ENCODE measurements at regions not wholly inside any gene's neighbourhood (a gene's known extent, or its start where the extent isn't known, plus 50 kb on each side); places are given as distances from the start of the nearest gene placed in this dataset.
"Not testable (repeated sequence)": the region's sequence is repeated elsewhere in the genome, so short reads cannot be mapped to it uniquely, and the experiment has no call there.

DNA sequence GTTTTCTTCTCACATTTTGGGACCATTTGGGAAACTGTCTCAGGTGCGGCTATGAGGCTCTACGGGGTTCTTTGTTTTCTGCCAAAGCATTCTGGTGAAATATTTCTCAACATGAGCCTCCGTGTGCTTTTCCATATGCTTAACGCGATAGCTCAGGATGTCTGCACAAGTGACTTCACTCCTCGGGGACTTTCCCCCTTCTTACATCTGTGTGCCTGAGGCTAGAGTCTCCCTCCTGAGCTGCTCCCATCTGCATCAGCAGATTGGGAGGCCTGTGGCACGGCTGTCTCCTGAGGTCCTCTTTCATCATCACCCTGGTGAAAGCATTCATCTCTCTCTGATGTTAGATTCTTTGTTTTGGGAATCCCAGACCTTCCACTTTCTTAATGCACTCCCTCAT is 1190.9 kb downstream of the TYW1 start:
- no peaks in the 10 kb centered on the region for H3K27me3 Mint-ChIP-seq (ENCODE audit: low read depth)

DNA sequence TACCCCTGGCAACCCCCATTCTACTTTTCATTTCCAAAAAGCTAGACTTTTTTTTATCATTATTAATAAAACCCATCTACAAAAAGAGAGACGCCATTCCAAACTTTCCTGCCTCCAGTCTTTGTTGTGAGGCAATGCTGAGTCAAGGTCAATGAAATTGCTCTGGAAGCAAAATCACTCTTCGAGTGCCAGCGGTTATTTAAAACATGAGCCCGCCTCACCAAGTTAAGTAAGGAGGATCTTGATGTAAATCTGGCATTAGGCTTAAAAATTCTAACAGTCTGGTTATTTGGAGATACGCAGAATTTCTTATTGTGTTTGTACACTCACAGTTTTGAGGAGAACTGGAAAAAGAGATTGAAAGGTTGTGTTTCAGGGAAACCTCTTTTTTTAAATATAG is 1196.3 kb downstream of the TYW1 start:
- Mint-ChIP-seq H3K36me3 (ENCODE audit: low read depth) (no peaks in the 10 kb centered on the region), H3K27ac (no peak overlapping the region)
- intact Hi-C loops (cut with micrococcal nuclease) = no loop called here

More for the DNA sequence above, 1190.9 kb downstream of the TYW1 start:
- Mint-ChIP-seq H3K4me3 (ENCODE audit: low read depth) (no peak overlapping the region), H3K4me1 (ENCODE audit: low read depth) (no peaks in the 10 kb centered on the region), H3K27ac (no peak overlapping the region), H3K9me3 (peaks cover 58% of the 10 kb centered on the region), H3K36me3 (ENCODE audit: low read depth) (no peaks in the 10 kb centered on the region)
- no peak for DNase-seq (ENCODE audit: low spot score)
- intact Hi-C loops (cut with micrococcal nuclease) = no loop called here

DNA sequence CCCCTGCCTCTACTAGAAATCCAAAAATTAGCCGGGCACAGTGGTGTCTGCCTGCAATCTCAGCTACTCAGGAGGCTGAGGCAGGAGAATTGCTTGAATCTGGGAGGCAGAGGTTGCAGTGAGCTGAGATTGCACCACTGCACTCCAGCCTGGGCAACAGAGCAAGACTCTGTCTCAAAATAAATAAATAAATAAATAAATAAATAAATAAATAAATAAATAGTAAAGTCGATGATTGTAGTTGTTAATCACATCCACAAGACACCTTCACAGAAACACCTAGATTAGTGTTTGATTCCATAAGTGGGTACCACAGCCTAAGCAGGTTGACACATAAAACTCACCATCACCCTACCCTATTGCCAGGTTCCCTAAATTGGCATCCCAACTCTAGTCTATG is 1199.0 kb downstream of the TYW1 start:
- H3K36me3 Mint-ChIP-seq (ENCODE audit: low read depth); DNase-seq (ENCODE audit: low spot score); intact Hi-C loops (cut with micrococcal nuclease); H3K4me1 Mint-ChIP-seq (ENCODE audit: low read depth); H3K27ac Mint-ChIP-seq; H3K4me3 Mint-ChIP-seq (ENCODE audit: low read depth); H3K27me3 Mint-ChIP-seq (ENCODE audit: low read depth): not testable (repeated sequence)
- peaks cover 58% of the 10 kb centered on the region for H3K9me3 Mint-ChIP-seq

More for the DNA sequence above, 1196.3 kb downstream of the TYW1 start:
- no peak for DNase-seq (ENCODE audit: low spot score)
- no peak overlapping the region for H3K4me3 Mint-ChIP-seq (ENCODE audit: low read depth)
- peaks cover 57% of the 10 kb centered on the region for H3K9me3 Mint-ChIP-seq
- no peaks in the 10 kb centered on the region for H3K4me1 Mint-ChIP-seq (ENCODE audit: low read depth)
- no peaks in the 10 kb centered on the region for H3K27me3 Mint-ChIP-seq (ENCODE audit: low read depth)

DNA sequence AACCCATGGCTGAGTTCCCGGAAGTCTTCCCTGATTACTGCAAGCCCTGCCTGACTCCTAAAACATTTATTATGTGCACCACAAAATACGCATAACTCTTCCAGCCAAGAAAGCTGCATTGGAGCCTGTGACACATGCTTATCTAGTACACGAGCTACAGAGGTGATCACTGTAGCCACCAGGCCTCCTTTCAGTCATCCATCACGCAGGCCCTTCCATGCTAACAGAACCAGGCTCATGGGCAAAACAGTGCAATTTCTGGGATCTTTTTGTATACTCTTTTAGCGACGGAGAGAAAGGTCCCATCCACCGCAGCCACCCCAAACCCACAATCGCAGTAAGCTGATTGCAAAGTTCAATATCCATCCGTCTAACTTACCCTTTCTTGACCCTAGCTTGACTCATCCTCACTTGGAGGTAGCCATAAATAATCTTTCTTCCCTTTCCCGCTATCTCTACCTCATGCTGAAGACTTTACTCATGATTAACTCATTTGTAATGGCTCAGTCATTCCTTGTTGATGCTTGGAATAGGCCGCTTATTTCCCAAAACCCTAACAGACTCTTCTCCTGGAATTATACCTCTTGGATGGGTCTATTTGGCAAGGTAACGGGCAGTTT is 1203.5 kb downstream of the TYW1 start:
- Mint-ChIP-seq H3K27me3 (ENCODE audit: low read depth) (no peaks in the 10 kb centered on the region), H3K27ac (no peak overlapping the region), H3K9me3 (peaks cover 68% of the 10 kb centered on the region), H3K36me3 (ENCODE audit: low read depth) (no peaks in the 10 kb centered on the region), H3K4me3 (ENCODE audit: low read depth) (no peak overlapping the region), H3K4me1 (ENCODE audit: low read depth) (no peaks in the 10 kb centered on the region)
- intact Hi-C loops (cut with micrococcal nuclease) = no loop called here
- DNase-seq (ENCODE audit: low spot score) = no peak

DNA sequence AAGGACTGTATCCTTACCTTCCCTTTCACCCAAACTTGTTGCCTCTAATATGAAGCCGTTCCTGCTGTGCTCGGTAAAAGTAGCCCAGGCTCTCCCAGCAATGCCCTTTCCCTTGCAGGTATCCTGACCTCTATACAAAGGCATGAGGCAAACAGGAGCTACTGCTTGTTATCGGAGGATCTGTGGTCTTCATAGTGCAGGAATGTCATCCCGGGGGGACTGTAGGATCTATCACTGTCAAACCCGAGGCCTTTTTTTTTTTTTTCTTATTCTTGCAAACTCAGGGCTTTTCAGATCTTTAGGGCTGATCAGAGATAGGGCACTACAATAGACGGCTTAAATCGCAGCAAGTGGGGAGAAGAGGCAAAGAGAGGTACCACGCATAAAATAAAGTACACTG is 1206.6 kb downstream of the TYW1 start:
- no peak overlapping the region for H3K4me3 Mint-ChIP-seq (ENCODE audit: low read depth)
- H3K27ac Mint-ChIP-seq = no peak overlapping the region
- H3K4me1 Mint-ChIP-seq (ENCODE audit: low read depth) = no peaks in the 10 kb centered on the region
- H3K9me3 Mint-ChIP-seq = peaks cover 65% of the 10 kb centered on the region
- no peaks in the 10 kb centered on the region for H3K27me3 Mint-ChIP-seq (ENCODE audit: low read depth)
- DNase-seq (ENCODE audit: low spot score) = no peak
- H3K36me3 Mint-ChIP-seq (ENCODE audit: low read depth) = no peaks in the 10 kb centered on the region
- intact Hi-C loops (cut with micrococcal nuclease) = no loop called here

DNA sequence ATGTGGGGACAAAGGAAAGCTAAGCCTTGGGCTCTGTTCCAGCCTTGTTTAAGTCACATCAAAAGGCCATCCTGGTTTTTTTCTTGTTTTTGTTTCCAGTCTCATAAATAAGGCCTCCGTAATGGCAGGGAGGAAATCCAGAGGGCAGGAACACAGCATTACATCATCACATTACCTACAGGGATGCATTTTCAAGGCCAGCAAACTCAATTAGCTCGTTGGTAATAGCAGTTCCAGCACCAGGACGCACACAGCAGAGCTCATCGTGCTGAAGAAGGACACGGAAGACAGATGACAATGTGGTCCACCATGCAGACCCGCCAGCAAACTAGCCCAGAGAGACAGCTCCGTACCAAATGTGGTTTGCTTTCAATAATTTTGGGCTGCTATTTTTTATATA is 1209.2 kb downstream of the TYW1 start:
- H3K9me3 Mint-ChIP-seq = peaks cover 68% of the 10 kb centered on the region

DNA sequence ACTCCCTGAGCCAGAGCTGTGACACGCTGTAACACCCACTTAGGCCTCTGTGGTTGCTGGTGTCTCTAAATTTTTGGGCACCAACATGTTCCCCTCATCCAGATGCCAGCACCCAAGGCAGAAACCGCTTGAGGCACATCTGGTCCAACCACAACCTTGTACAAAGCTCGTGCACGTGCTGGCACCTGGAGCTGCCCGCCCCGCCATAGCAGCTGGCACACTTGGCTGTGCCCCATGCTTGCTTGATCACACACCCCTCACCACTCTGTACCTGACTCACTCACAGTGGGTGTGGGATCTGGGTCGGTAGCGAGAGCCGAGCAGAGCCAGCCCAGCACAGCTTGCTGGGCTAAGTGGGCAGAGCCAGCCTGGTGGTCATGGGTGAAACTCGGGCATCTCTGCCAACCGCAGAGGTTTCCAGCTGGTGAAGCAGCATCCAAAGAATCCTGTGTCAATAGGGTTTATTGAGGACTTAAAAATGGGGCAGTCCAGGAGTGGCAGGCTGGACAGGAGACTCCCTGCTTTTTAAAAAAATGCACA is 1210.4 kb downstream of the TYW1 start:
- no peaks in the 10 kb centered on the region for H3K36me3 Mint-ChIP-seq (ENCODE audit: low read depth)
- no peak overlapping the region for H3K4me3 Mint-ChIP-seq (ENCODE audit: low read depth)
- H3K27me3 Mint-ChIP-seq (ENCODE audit: low read depth) = no peaks in the 10 kb centered on the region
- no peaks in the 10 kb centered on the region for H3K4me1 Mint-ChIP-seq (ENCODE audit: low read depth)
- no peak for DNase-seq (ENCODE audit: low spot score)
- intact Hi-C loops (cut with micrococcal nuclease) = no loop called here
- no peak overlapping the region for H3K27ac Mint-ChIP-seq
- H3K9me3 Mint-ChIP-seq = peaks cover 67% of the 10 kb centered on the region

More for the DNA sequence above, 1209.2 kb downstream of the TYW1 start:
- no peaks in the 10 kb centered on the region for H3K4me1 Mint-ChIP-seq (ENCODE audit: low read depth)
- intact Hi-C loops (cut with micrococcal nuclease) = no loop called here
- H3K27ac Mint-ChIP-seq = no peak overlapping the region
- H3K36me3 Mint-ChIP-seq (ENCODE audit: low read depth) = no peaks in the 10 kb centered on the region
- no peak for DNase-seq (ENCODE audit: low spot score)
- no peaks in the 10 kb centered on the region for H3K27me3 Mint-ChIP-seq (ENCODE audit: low read depth)
- no peak overlapping the region for H3K4me3 Mint-ChIP-seq (ENCODE audit: low read depth)

DNA sequence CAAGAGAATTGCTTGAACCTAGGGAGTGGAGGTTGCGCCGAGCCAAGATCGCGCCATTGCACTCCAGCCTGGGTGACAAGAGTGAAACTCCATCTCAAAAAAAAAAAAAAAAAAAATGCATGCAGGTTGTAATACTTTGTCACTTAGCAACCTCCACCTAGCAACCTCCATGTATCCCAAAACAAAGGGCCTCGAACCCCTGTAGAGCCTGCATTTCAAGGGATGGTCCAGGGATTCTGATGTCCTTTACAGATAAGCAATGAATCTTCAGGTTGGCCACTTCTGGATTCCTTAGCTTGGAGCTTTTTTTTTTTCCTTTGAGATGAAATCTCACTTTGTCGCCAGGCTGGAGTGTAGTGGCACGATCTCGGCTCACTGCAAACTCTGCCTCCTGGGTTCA is 1211.0 kb downstream of the TYW1 start:
- intact Hi-C loops (cut with micrococcal nuclease) = no loop called here
- H3K9me3 Mint-ChIP-seq = peaks cover 65% of the 10 kb centered on the region
- no peaks in the 10 kb centered on the region for H3K36me3 Mint-ChIP-seq (ENCODE audit: low read depth)
- no peak overlapping the region for H3K4me3 Mint-ChIP-seq (ENCODE audit: low read depth)
- no peak for DNase-seq (ENCODE audit: low spot score)
- H3K4me1 Mint-ChIP-seq (ENCODE audit: low read depth) = no peaks in the 10 kb centered on the region
- no peaks in the 10 kb centered on the region for H3K27me3 Mint-ChIP-seq (ENCODE audit: low read depth)
- no peak overlapping the region for H3K27ac Mint-ChIP-seq

DNA sequence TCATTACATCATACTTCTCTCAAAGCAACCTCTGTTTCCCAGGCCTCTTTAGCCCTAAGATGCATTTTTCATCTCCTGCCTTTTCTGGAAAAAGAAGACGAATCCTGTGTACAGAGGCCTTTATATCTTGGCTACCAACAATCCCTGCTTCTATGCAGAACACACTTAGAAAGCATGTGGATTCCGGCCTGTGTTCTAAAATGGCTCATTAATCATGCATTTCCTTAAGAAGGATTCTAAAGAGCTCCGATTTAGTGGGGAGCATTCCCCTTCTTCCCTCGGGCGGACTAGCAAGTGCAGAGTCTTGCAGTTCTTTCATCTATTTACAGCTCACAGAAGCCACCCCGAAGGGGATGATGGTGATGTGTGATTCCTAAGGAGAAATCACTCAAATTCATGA is 1212.9 kb downstream of the TYW1 start:
- intact Hi-C loops (cut with micrococcal nuclease) = no loop called here
- H3K27ac Mint-ChIP-seq = no peak overlapping the region

DNA sequence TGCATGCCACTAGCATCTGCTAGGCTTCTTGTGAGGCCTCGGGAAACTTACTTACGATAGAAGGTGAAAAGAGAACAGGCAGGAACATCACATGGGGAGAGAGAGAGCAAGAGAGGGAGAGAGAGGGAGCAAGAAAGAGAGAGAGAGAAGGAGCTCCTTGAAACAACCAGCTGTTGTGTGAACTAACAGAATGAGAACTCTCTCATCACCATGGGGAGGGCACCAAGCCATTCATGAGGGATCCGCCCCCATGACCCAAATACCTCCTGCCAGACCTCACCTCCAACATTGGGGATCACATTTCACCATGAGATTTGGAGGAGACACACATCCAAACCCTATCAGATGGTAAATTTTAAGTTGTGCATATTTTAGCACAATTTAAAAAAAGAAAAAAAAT is 1217.2 kb downstream of the TYW1 start:
- Mint-ChIP-seq H3K36me3 (ENCODE audit: low read depth) (no peaks in the 10 kb centered on the region), H3K27me3 (ENCODE audit: low read depth) (no peaks in the 10 kb centered on the region), H3K4me3 (ENCODE audit: low read depth) (no peak overlapping the region), H3K4me1 (ENCODE audit: low read depth) (no peaks in the 10 kb centered on the region), H3K27ac (no peak overlapping the region), H3K9me3 (peaks cover 51% of the 10 kb centered on the region)
- intact Hi-C loops (cut with micrococcal nuclease) = no loop called here
- DNase-seq (ENCODE audit: low spot score) = no peak

More for the DNA sequence above, 1212.9 kb downstream of the TYW1 start:
- no peak overlapping the region for H3K4me3 Mint-ChIP-seq (ENCODE audit: low read depth)
- DNase-seq (ENCODE audit: low spot score) = no peak
- H3K4me1 Mint-ChIP-seq (ENCODE audit: low read depth) = no peaks in the 10 kb centered on the region
- peaks cover 57% of the 10 kb centered on the region for H3K9me3 Mint-ChIP-seq
- H3K27me3 Mint-ChIP-seq (ENCODE audit: low read depth) = no peaks in the 10 kb centered on the region
- H3K36me3 Mint-ChIP-seq (ENCODE audit: low read depth) = no peaks in the 10 kb centered on the region

DNA sequence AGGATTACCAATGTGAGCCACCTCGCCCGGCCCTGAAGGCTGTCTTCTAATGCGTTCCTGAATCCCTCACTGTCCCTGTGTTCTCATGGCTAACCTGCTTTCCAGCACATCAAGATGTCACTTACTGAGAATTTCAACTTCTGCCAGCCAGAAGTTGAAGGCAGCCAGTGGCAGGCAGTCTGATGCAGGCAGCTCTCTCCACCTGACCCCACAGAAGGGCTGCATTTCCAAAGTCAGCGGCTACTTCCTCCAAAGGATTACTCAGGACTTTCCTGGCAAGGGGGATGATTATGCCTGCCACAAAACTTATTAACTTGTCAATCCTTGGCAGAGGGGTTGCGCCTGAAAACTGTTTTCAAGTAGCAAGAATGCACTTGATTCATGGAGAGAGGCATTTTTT is 1219.4 kb downstream of the TYW1 start:
- Mint-ChIP-seq H3K27ac (no peak overlapping the region), H3K9me3 (peaks cover 35% of the 10 kb centered on the region), H3K27me3 (ENCODE audit: low read depth) (no peaks in the 10 kb centered on the region), H3K36me3 (ENCODE audit: low read depth) (no peaks in the 10 kb centered on the region), H3K4me3 (ENCODE audit: low read depth) (no peak overlapping the region), H3K4me1 (ENCODE audit: low read depth) (no peaks in the 10 kb centered on the region)
- intact Hi-C loops (cut with micrococcal nuclease) = no loop called here
- DNase-seq (ENCODE audit: low spot score) = no peak

DNA sequence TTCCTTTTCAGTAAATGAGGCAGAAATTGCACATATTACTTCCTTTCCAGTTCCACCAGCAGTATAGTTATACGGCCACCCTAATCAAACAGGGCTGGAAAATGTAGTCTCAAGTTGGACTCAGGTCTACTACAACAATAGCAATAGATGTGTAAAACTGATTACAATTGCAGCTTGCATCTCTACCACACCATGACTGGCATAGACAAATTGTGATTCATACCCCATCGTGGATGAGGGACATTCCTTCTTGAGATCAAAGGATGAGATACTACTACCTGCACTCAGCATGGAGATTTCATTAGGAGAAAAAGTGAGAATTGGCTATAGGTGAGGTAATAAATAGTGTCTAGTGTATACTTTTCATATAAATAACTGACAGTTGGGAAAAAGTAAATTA is 1220.8 kb downstream of the TYW1 start:
- no peaks in the 10 kb centered on the region for H3K27me3 Mint-ChIP-seq (ENCODE audit: low read depth)
- peaks cover 31% of the 10 kb centered on the region for H3K9me3 Mint-ChIP-seq
- no peaks in the 10 kb centered on the region for H3K36me3 Mint-ChIP-seq (ENCODE audit: low read depth)
- no peaks in the 10 kb centered on the region for H3K4me1 Mint-ChIP-seq (ENCODE audit: low read depth)
- no peak for DNase-seq (ENCODE audit: low spot score)
- H3K4me3 Mint-ChIP-seq (ENCODE audit: low read depth) = no peak overlapping the region
- no peak overlapping the region for H3K27ac Mint-ChIP-seq
- intact Hi-C loops (cut with micrococcal nuclease) = no loop called here

GRCh38 chr7:68218461-68218860 is 1221.8 kb downstream of the TYW1 start:
- H3K9me3 Mint-ChIP-seq = peaks cover 35% of the 10 kb centered on the region
- no peak overlapping the region for H3K4me3 Mint-ChIP-seq (ENCODE audit: low read depth)
- no peaks in the 10 kb centered on the region for H3K4me1 Mint-ChIP-seq (ENCODE audit: low read depth)
- H3K27ac Mint-ChIP-seq = no peak overlapping the region
- no peaks in the 10 kb centered on the region for H3K36me3 Mint-ChIP-seq (ENCODE audit: low read depth)
- no peak for DNase-seq (ENCODE audit: low spot score)
- no peaks in the 10 kb centered on the region for H3K27me3 Mint-ChIP-seq (ENCODE audit: low read depth)
- intact Hi-C loops (cut with micrococcal nuclease) = no loop called here

DNA sequence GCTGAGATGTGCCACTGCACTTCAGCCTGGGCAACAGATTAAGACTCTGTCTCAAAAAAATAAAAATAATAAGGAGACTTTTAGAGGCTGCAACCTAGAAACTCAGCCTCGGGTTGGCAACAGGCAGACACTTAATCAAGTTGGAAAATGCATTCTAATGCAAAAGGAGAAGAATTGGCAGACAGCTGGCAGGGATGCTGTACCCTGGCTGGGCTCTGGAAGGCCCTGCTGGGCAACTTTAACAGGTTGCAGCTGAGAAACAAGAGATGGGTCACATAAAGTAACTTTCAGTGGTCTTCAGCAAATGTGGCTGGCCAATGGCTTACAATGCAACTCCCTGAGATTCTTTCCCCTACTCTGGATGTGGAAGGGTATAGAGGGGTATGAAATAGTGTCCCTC is 1225.7 kb downstream of the TYW1 start:
- Mint-ChIP-seq H3K27me3 (ENCODE audit: low read depth) (no peaks in the 10 kb centered on the region), H3K4me3 (ENCODE audit: low read depth) (no peak overlapping the region), H3K27ac (no peak overlapping the region), H3K9me3 (peaks cover 60% of the 10 kb centered on the region), H3K36me3 (ENCODE audit: low read depth) (no peaks in the 10 kb centered on the region), H3K4me1 (ENCODE audit: low read depth) (no peaks in the 10 kb centered on the region)
- intact Hi-C loops (cut with micrococcal nuclease) = no loop called here
- DNase-seq (ENCODE audit: low spot score) = no peak
